Left lung (tissue), 4 donors: ENCODE measurements at regions not wholly inside any gene's neighbourhood (a gene's known extent, or its start where the extent isn't known, plus 50 kb on each side); places are given as distances from the start of the nearest gene placed in this dataset.

ENCODE experiments used
- ATAC-seq: fragments of 200-7000 bp; cut with Tn5 transposase; one replicate; pipeline ENCODE4 v1.9.1; 2020; ENCODE audit warnings: moderate library complexity
- DNase-seq, 4 donors: peaks; one replicate each; pipeline ENCODE4 v3.0.0-alpha.2; 2013 to 2020
- H3K27ac ChIP-seq, 2 donors: fragments of 200-600 bp; sonication (generic) in 1 of 2; one replicate each; pipeline versions ENCODE4 v1.5.0 to v1.8.0; 2020 to 2021
- H3K27me3 ChIP-seq, 2 donors: fragments of 200-600 bp; sonication (generic) in 1 of 2; one replicate each; pipeline versions ENCODE4 v1.5.0 to v1.8.0; 2020 to 2021
- H3K36me3 ChIP-seq, 2 donors: fragments of 200-600 bp; sonication (generic) in 1 of 2; one replicate each; pipeline versions ENCODE4 v1.5.0 to v1.8.0; 2020 to 2021
- H3K4me1 ChIP-seq, 2 donors: fragments of 200-600 bp; one replicate each; pipeline ENCODE4 v1.8.0; 2021
- H3K4me3 ChIP-seq, 2 donors: fragments of 200-600 bp; sonication (generic) in 1 of 2; one replicate each; pipeline versions ENCODE4 v1.5.0 to v1.8.0; 2020 to 2021; ENCODE audit warnings: mild to moderate bottlenecking in 1 of 2
- H3K9me3 ChIP-seq, 2 donors: fragments of 200-600 bp; sonication (generic) in 1 of 2; one replicate each; pipeline versions ENCODE4 v1.5.0 to v1.8.0; 2020 to 2021
- intact Hi-C, 2 donors: fragments of 100-400 bp; cut with DNase I; formaldehyde crosslinking; loops; one replicate each; pipeline versions ENCODE4 v1.11.2 to v1.14.2; 2022
- TF ChIP-seq, protein P1 (sequence below), 2 donors: fragments of 200-600 bp; sonication (generic) in 1 of 2; IDR thresholded peaks; one replicate each; pipeline versions ENCODE4 v1.5.0 to v1.8.0; 2021; ENCODE audit warnings: antibody characterized with exemption in 2 of 2
- donor health status: DM: no; HTN: yes; CAD: no.
- donor health status: DM: no; HTN: no; CAD: no.

DNA sequence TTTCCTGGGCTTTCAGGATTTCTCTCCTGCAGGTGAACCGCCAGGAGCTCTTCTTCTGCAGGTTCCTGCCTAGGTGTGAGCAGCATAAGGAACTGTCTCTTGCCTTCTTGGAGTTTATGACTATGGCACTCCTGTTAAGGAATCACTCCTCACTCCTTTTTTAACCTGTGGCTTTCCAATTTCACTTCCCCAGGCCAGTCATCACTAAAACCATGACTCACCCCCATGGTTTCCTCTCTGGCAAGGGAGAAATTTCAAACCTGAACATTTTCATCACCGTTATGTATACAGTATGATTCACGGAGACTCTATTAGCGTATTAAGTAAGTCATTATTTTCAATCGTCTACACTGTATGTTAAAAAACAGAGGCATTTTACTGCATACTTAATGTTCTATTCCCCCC, 78.2 kb upstream of the ARID1B start:
- no peaks in the 10 kb centered on the region for H3K9me3 ChIP-seq
- intact Hi-C loops = no loop called here
- no peak for DNase-seq
- no peak for ATAC-seq
- H3K27me3 ChIP-seq = no peaks in the 10 kb centered on the region
- no peak overlapping the region for H3K4me3 ChIP-seq
- TF ChIP-seq, protein P1, sequence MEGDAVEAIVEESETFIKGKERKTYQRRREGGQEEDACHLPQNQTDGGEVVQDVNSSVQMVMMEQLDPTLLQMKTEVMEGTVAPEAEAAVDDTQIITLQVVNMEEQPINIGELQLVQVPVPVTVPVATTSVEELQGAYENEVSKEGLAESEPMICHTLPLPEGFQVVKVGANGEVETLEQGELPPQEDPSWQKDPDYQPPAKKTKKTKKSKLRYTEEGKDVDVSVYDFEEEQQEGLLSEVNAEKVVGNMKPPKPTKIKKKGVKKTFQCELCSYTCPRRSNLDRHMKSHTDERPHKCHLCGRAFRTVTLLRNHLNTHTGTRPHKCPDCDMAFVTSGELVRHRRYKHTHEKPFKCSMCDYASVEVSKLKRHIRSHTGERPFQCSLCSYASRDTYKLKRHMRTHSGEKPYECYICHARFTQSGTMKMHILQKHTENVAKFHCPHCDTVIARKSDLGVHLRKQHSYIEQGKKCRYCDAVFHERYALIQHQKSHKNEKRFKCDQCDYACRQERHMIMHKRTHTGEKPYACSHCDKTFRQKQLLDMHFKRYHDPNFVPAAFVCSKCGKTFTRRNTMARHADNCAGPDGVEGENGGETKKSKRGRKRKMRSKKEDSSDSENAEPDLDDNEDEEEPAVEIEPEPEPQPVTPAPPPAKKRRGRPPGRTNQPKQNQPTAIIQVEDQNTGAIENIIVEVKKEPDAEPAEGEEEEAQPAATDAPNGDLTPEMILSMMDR (IDR thresholded peaks at IDR 0.05) = no peak
- H3K27ac ChIP-seq = no peak overlapping the region
- H3K36me3 ChIP-seq = no peaks in the 10 kb centered on the region
- H3K4me1 ChIP-seq = no peaks in the 10 kb centered on the region

DNA sequence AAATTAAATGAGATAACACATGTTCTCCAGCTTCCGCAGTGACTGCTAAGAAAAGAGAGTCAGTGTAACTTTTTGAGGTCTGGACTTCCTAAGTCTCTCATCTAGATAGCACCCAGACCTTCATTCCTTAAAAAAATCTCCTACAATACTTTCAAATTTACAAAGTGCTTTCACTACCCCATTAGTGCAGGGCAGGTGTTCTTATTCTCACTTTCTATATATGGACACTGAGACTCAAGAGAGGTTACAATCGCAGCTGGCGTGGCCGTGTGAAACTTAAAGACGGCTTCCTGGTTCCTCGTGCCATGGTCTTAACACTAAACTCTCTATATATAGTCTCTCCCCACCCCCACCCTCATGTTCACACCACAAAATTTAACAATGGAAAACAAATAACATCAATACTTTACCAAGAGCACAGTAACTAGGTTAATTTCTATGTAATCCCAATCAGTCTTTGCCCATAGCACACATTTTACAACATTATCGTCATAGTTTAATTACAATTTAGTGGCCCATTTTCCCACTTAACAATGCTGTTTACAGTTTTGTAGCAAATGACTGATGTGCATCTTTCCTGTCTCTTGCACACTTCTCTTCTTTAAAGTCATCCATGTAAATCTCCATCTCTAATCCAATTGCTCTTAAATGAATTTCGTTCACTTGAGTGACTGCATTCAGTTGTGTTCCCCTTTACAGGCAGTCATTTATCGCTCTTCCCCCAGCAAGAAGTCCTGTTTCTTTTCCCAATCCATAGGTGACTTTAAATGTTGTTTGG, 78.8 kb upstream of the ARID1B start:
- Histone ChIP-seq H3K9me3 (no peaks in the 10 kb centered on the region), H3K4me3 (no peak overlapping the region), H3K27ac (no peak overlapping the region), H3K36me3 (no peaks in the 10 kb centered on the region), H3K27me3 (no peaks in the 10 kb centered on the region), H3K4me1 (no peaks in the 10 kb centered on the region)
- no peak for ATAC-seq
- intact Hi-C loops = no loop called here
- no peak for DNase-seq
- TF ChIP-seq, protein P1 (IDR thresholded peaks at IDR 0.05) = no peak

DNA sequence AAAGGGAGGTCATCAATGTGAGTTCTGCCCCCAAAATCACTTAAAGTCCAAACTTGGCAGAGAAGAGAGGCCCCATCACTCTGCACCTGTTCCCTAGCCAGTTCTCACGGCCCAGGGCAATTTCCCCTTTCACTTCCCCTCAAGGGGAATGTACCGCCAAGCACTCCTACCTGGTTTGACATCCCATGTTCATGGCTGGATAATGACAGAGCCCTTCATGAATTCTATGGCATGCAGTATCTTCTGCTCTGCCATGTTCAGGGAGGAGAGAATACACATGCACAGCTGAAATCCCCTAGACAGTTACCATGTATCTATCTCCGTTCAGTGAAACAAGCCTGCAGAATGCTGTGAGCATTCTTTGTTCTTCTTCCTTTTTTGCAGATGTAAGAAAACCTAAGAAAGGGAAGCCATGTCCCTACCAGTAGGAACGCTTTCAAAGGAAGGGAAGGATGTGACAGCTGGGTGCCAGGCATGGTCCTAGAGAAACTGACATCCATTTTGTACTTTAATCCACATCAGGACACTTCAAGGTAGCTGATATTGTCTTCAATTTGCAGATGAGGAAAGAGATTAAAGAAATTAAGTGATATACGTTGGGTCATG, 79.8 kb upstream of the ARID1B start:
- Histone ChIP-seq H3K4me3 (no peak overlapping the region), H3K4me1 (no peaks in the 10 kb centered on the region), H3K36me3 (no peaks in the 10 kb centered on the region), H3K27ac (no peak overlapping the region), H3K9me3 (no peaks in the 10 kb centered on the region), H3K27me3 (no peaks in the 10 kb centered on the region)
- TF ChIP-seq, protein P1 (IDR thresholded peaks at IDR 0.05) = no peak
- intact Hi-C loops = no loop called here
- DNase-seq (no peak), ATAC-seq (no peak)

DNA sequence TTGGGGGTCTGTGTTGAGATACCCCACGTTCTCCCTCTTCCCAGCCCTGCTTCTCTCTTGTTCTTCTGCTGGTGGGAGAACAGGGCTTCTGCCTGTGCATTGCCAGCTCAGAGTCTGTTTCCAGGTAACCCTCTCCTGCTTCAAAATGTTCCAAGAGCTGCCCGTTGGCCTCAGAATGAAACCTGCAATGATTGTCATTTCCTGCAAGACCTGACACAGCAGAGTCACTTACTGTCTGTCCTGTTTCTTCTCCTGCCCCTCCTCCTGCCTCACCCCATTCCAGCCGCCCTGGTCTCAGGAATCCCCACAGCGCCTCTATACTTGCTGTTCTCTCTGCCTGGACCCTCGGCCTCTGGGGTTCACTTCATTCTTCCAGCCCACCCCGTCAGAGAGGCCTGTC, 81.4 kb upstream of the ARID1B start:
- Histone ChIP-seq H3K27ac (no peak overlapping the region), H3K27me3 (no peaks in the 10 kb centered on the region), H3K36me3 (no peaks in the 10 kb centered on the region), H3K4me1 (no peaks in the 10 kb centered on the region), H3K9me3 (no peaks in the 10 kb centered on the region), H3K4me3 (no peak overlapping the region)
- ATAC-seq = no peak
- TF ChIP-seq, protein P1 (IDR thresholded peaks at IDR 0.05) = no peak
- intact Hi-C loops = no loop called here
- no peak for DNase-seq

DNA sequence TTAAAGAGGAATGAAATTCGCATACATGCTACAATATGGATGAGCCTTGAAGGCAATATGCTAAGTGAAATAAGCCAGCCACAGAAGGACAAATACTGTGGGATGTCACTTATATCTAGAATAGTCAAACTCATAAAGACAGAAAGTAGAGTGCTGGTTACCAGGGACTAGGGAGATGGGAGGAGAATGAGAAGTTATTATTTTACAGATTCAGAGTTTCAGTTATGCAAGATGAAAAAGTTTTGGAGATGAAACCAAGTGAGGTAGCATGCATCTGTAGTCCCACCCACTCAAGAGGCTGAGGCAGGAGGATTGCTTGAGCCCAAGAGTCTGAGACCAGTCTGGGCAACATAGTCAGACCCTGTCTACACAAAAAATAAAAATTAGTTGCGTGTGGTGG, 82.5 kb upstream of the ARID1B start:
- H3K27ac ChIP-seq = no peak overlapping the region
- DNase-seq (no peak), ATAC-seq (no peak)
- no peaks in the 10 kb centered on the region for H3K27me3 ChIP-seq
- no peaks in the 10 kb centered on the region for H3K9me3 ChIP-seq
- no peak overlapping the region for H3K4me3 ChIP-seq
- intact Hi-C loops = no loop called here
- TF ChIP-seq, protein P1 (IDR thresholded peaks at IDR 0.05) = no peak
- no peaks in the 10 kb centered on the region for H3K36me3 ChIP-seq
- no peaks in the 10 kb centered on the region for H3K4me1 ChIP-seq
